ENCODE measurements at regions not wholly inside any gene's neighbourhood (a gene's known extent, or its start where the extent isn't known, plus 50 kb on each side); places are given as distances from the start of the nearest gene placed in this dataset.

DNA sequence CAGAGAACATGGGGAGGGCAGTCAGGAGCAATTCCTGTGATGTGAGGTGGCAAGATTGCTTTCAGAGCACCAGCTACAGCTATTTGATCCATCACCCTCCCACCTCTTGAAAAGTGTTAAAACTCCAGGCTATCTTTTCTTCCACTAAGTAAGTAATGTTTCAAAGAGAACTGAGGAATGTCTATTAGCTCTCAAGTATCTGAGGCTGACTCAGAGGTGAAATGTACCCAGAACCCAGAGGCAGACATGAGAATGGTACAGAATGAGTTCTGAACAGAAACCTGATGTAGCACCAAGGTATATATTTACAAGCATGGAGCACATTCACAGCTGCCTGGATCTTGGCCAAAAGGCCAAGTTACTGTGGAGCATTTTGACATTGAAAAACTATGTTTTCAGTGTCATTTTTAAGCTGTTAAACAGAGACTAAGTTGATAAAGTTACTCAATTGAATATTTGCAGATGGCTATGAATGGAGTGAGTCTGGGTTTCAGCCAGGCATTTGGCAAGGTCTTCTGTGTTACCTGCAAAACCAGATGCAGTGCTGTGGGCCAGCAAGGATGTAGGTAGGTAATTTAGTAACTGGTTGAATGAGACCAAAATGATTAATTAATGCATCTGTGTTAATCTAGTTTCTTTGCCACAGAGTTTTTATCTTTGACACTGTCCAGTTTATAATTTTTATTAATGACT is 227.7 kb upstream of the CD96 start:
- no peaks in the 10 kb centered on the region for H3K9me2 ChIP-seq
- peaks cover 4% of the 10 kb centered on the region for H3F3A ChIP-seq (replicated peaks; ENCODE audit: insufficient read depth)
- no peak for DNase-seq
- H3K27me3 ChIP-seq (ENCODE audit: insufficient read depth): no peaks in the 10 kb centered on the region
- CTCF ChIA-PET: no interaction called here
- no peaks in the 10 kb centered on the region for H3K79me2 ChIP-seq (ENCODE audit: insufficient read depth)
- no peak overlapping the region for H3K27ac ChIP-seq (ENCODE audit: low read depth in 2 of 2, low read length in 1 of 2)
- no peak overlapping the region for H3K9ac ChIP-seq
- no peaks in the 10 kb centered on the region for H4K20me1 ChIP-seq (ENCODE audit: insufficient read depth)
- no peak overlapping the region for H3K4me2 ChIP-seq
- H2AFZ ChIP-seq (ENCODE audit: low read depth): no peak overlapping the region
- POLR2A ChIA-PET: no interaction called here
- TF ChIP-seq, protein P1, sequence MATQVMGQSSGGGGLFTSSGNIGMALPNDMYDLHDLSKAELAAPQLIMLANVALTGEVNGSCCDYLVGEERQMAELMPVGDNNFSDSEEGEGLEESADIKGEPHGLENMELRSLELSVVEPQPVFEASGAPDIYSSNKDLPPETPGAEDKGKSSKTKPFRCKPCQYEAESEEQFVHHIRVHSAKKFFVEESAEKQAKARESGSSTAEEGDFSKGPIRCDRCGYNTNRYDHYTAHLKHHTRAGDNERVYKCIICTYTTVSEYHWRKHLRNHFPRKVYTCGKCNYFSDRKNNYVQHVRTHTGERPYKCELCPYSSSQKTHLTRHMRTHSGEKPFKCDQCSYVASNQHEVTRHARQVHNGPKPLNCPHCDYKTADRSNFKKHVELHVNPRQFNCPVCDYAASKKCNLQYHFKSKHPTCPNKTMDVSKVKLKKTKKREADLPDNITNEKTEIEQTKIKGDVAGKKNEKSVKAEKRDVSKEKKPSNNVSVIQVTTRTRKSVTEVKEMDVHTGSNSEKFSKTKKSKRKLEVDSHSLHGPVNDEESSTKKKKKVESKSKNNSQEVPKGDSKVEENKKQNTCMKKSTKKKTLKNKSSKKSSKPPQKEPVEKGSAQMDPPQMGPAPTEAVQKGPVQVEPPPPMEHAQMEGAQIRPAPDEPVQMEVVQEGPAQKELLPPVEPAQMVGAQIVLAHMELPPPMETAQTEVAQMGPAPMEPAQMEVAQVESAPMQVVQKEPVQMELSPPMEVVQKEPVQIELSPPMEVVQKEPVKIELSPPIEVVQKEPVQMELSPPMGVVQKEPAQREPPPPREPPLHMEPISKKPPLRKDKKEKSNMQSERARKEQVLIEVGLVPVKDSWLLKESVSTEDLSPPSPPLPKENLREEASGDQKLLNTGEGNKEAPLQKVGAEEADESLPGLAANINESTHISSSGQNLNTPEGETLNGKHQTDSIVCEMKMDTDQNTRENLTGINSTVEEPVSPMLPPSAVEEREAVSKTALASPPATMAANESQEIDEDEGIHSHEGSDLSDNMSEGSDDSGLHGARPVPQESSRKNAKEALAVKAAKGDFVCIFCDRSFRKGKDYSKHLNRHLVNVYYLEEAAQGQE (IDR thresholded peaks at IDR 0.05; ENCODE audit: low read depth, low read length): no peak
- TF ChIP-seq GATA2 (CRISPR knock-in tag; IDR thresholded peaks at IDR 0.05): no peak
- TF ChIP-seq RCOR1 (IDR thresholded peaks at IDR 0.05; ENCODE audit: low read length): no peak
- H3K4me3 ChIP-seq (ENCODE audit: low read depth in 2 of 2, low read length in 1 of 2): no peak overlapping the region
- no peaks in the 10 kb centered on the region for H3K9me3 ChIP-seq
- no peaks in the 10 kb centered on the region for H3K36me3 ChIP-seq (replicated peaks in 1 of 2; ENCODE audit: control insufficient read depth in 1 of 2, insufficient read depth in 2 of 2, low read length in 1 of 2)
- H3K4me1 ChIP-seq (ENCODE audit: control insufficient read depth in 1 of 2, insufficient read depth in 2 of 2, low read depth in 1 of 2, low read length in 1 of 2): peaks cover 0 to 4% of the 10 kb centered on the region in 2 experiments; a peak in 3 of 4 replicates

DNA sequence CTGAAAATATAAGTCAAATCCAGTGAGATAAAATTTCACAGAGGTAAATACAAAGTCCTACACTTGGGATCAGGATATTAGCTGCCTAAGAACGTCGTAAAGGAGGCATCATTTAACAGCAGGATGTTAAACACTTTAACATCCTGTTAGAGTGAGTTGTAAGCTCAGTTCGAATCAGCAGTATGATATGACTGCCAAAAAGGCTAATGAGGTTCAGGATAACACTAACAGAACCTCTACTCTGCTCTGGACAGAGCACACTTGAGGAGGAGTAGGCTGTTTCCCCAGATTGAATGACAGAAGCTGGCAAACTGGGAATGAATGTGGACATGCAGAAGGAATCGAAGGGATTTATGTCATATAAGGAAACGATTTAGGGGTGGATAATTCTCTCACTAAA is 227.1 kb upstream of the CD96 start:
- Histone ChIP-seq H3K79me2 (ENCODE audit: insufficient read depth) (no peaks in the 10 kb centered on the region), H3K9me3 (no peaks in the 10 kb centered on the region), H3K27ac (ENCODE audit: low read depth in 2 of 2, low read length in 1 of 2) (no peak overlapping the region), H3K9ac (no peak overlapping the region), H2AFZ (ENCODE audit: low read depth) (no peak overlapping the region), H3K4me1 (ENCODE audit: control insufficient read depth in 1 of 2, insufficient read depth in 2 of 2, low read depth in 1 of 2, low read length in 1 of 2) (peaks cover 0 to 4% of the 10 kb centered on the region in 2 experiments; a peak in 3 of 4 replicates), H4K20me1 (ENCODE audit: insufficient read depth) (no peaks in the 10 kb centered on the region), H3K27me3 (ENCODE audit: insufficient read depth) (no peaks in the 10 kb centered on the region), H3F3A (replicated peaks; ENCODE audit: insufficient read depth) (peaks cover 4% of the 10 kb centered on the region), H3K4me3 (ENCODE audit: low read depth in 2 of 2, low read length in 1 of 2) (no peak overlapping the region), H3K4me2 (no peak overlapping the region), H3K9me2 (no peaks in the 10 kb centered on the region), H3K36me3 (replicated peaks in 1 of 2; ENCODE audit: control insufficient read depth in 1 of 2, insufficient read depth in 2 of 2, low read length in 1 of 2) (no peaks in the 10 kb centered on the region)
- TF ChIP-seq SMC3 (IDR thresholded peaks at IDR 0.05; ENCODE audit: low read depth, low read length): no peak
- ChIA-PET CTCF (interaction anchor here (0.8 kb wide), 1 partner anchor 22 kb away, joined by 3 read pairs; no protein-coding TSS in a partner anchor), POLR2A (no interaction called here)
- WGBS (ENCODE audit: low lambda C conversion rate): 75% methylated on average over 5 of the region's 5 CpGs
- no peak for DNase-seq

DNA sequence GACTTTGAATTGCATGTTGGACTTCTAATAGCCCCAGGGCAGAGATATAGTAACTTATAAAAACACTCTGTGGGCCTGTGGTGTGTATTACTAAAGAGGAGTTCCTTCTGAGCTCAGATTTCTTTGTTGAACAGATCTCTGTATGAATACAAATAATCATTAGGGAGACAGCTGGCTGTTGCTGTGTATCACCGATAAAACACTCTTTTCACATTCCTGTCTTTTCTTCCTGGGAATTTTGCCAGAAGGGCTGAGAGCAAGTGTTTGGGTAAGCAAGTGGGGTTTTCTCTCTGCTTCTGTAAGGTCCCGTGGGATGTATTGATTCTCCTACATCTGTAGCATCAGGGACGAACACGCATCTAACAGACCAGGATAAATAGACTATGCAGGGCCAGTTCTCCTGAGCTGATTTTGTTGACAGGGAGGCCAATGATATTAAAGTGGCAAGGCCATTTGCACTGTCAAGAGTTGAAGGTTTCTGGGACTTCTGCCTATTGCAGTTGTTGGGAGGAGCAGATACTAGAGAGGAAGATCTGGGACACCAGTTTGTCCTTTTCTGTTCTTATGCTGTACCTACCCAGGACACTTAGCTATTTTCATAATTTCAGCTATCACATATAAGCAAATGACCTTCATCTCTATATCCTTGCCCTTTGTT is 225.9 kb upstream of the CD96 start:
- H3K4me3 ChIP-seq (ENCODE audit: low read depth in 2 of 2, low read length in 1 of 2): no peak overlapping the region
- no peak overlapping the region; the same call in 1 of the 2 replicates for H3K4me2 ChIP-seq
- CTCF ChIA-PET: interaction anchor here (0.6 kb wide), 1 partner anchor 21 kb away, joined by 3 read pairs; no protein-coding TSS in a partner anchor
- H3K9me3 ChIP-seq: no peaks in the 10 kb centered on the region
- no peaks in the 10 kb centered on the region for H4K20me1 ChIP-seq (ENCODE audit: insufficient read depth)
- no peaks in the 10 kb centered on the region for H3K27me3 ChIP-seq (ENCODE audit: insufficient read depth)
- H3K27ac ChIP-seq (ENCODE audit: low read depth in 2 of 2, low read length in 1 of 2): peak overlapping the region in 1 of 2 experiments; percentile 16; a peak in 1 of 4 replicates
- WGBS (ENCODE audit: low lambda C conversion rate): 67% methylated on average over 4 of the region's 4 CpGs
- H3K79me2 ChIP-seq (ENCODE audit: insufficient read depth): no peaks in the 10 kb centered on the region
- peaks cover 0 to 4% of the 10 kb centered on the region in 2 experiments; a peak in 3 of 4 replicates for H3K4me1 ChIP-seq (ENCODE audit: control insufficient read depth in 1 of 2, insufficient read depth in 2 of 2, low read depth in 1 of 2, low read length in 1 of 2)
- H3K9ac ChIP-seq: no peak overlapping the region
- DNase-seq: no peak
- no peaks in the 10 kb centered on the region for H3K9me2 ChIP-seq
- H3F3A ChIP-seq (replicated peaks; ENCODE audit: insufficient read depth): peaks cover 13% of the 10 kb centered on the region
- no peak overlapping the region for H2AFZ ChIP-seq (ENCODE audit: low read depth)
- POLR2A ChIA-PET: interaction anchor here (0.6 kb wide), 1 partner anchor 772 kb away, joined by 3 read pairs; no protein-coding TSS in a partner anchor
- no peaks in the 10 kb centered on the region for H3K36me3 ChIP-seq (replicated peaks in 1 of 2; ENCODE audit: control insufficient read depth in 1 of 2, insufficient read depth in 2 of 2, low read length in 1 of 2)
- no peak for TF ChIP-seq MXI1 (IDR thresholded peaks at IDR 0.05; ENCODE audit: low read depth, low read length)
- TF ChIP-seq TEAD4 (IDR thresholded peaks at IDR 0.05; ENCODE audit: borderline replicate concordance, insufficient read depth): no peak
- TF ChIP-seq, protein P1 (IDR thresholded peaks at IDR 0.05; ENCODE audit: low read depth, low read length): no peak
- TF ChIP-seq, protein P2, sequence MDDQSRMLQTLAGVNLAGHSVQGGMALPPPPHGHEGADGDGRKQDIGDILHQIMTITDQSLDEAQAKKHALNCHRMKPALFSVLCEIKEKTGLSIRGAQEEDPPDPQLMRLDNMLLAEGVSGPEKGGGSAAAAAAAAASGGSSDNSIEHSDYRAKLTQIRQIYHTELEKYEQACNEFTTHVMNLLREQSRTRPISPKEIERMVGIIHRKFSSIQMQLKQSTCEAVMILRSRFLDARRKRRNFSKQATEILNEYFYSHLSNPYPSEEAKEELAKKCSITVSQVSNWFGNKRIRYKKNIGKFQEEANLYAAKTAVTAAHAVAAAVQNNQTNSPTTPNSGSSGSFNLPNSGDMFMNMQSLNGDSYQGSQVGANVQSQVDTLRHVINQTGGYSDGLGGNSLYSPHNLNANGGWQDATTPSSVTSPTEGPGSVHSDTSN (IDR thresholded peaks at IDR 0.05): 0 out of 2 replicates have a peak, but pooled peaks have one; percentile 49
- TF ChIP-seq YY1 (IDR thresholded peaks at IDR 0.05; ENCODE audit: low read depth): no peak
- TF ChIP-seq FOXM1 (IDR thresholded peaks at IDR 0.05; ENCODE audit: low read depth): no peak
- peak; percentile 42; the same call in 1 of the 2 replicates for TF ChIP-seq NFIC (IDR thresholded peaks at IDR 0.05; ENCODE audit: borderline replicate concordance)
- TF ChIP-seq RAD21 (IDR thresholded peaks at IDR 0.05; ENCODE audit: low read length): no peak
- TF ChIP-seq TCF12 (IDR thresholded peaks at IDR 0.05): peak; percentile 59
